HUDEP-2 (cell line): ENCODE measurements at regions not wholly inside any gene's neighbourhood (a gene's known extent, or its start where the extent isn't known, plus 50 kb on each side); places are given as distances from the start of the nearest gene placed in this dataset.
"Not testable (repeated sequence)": the region's sequence is repeated elsewhere in the genome, so short reads cannot be mapped to it uniquely, and the experiment has no call there.

Source experiments
- DNase-seq, 76 experiments: peaks; one replicate each; lab custom pipeline; 2025; ENCODE audit not compliant: unreplicated experiment in 76 of 76; lab: John Stamatoyannopoulos, UW

DNA sequence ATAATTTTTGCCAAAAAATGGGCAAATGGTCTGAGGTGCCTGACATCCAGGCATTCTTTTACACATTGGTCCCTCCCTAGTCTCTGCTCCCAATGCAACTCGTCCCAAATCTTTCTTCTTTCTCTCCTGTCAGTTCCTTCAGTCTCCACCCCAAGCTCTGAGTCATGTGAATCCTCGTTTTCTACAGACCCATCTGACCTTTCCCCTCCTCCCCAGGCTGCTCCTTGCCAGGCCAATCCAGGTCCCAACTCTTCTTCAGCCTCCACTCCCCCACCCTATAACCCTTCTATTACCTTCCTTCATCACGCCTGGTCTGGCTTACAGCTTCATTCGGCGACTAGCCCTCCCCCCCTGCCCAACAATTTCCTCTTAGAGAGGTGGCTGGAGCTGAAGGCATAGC, 55.3 kb downstream of the BBS10 start:
- DNase-seq = not testable (repeated sequence)

- not testable (repeated sequence) for DNase-seq
Observed at GRCh38 chr12:76292305-76292704, 55.9 kb downstream of the BBS10 start.

- no peak for DNase-seq
Observed at GRCh38 chr12:76290963-76291859, 57.0 kb downstream of the BBS10 start.

GRCh38 chr12:76288218-76288617, 60.0 kb downstream of the BBS10 start:
- no peak for DNase-seq

DNA sequence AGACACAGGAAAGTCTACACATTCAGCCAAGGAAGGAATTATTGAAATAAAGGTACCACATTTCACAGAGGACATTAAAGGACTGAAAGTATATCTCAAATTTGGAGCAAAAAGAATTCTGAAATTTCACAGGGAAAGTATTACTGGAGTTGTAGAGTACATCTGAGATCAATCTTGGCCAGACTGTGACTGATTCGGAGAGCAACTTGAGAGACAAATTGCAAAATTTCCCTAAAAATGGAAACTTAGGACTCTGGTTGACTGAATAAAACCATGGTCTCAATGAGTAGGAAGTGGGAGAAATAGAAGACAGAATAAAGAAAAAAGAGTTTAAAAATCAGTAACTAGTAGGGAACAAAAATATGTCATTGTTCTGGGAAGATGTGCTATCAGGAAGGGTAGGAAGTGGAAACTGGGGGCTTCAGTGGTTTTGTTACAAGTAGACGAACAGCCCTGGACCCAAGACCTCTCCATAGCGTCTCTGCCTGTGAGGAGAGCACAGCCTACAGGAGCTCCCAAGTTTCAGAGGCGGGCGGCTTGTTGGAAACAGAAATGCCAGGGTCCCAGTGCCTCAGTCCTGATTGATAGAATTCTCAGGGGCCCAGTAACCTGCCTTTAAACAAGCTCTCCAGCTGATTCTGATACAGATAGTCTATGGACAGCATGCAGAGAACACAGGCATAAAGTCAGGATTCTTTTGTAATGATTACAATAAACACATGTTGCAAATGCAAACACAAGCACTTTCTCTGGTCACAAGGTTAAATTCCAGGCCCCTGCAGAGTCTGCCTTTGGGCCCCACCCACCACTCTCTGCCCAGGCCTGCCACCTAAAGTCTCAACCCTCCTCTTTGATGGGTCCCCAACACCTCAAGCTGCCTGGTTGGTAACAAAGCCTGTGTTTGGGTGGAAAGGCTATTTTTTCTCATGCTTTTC, 63.1 kb downstream of the BBS10 start:
- no peak for DNase-seq

- DNase-seq = no peak
Observed at GRCh38 chr12:76282744-76283143, 65.5 kb downstream of the BBS10 start.

- no peak for DNase-seq
Observed at GRCh38 chr12:76277480-76277879, 70.7 kb downstream of the BBS10 start.

GRCh38 chr12:76276499-76277151, 71.6 kb downstream of the BBS10 start:
- DNase-seq = no peak

DNA sequence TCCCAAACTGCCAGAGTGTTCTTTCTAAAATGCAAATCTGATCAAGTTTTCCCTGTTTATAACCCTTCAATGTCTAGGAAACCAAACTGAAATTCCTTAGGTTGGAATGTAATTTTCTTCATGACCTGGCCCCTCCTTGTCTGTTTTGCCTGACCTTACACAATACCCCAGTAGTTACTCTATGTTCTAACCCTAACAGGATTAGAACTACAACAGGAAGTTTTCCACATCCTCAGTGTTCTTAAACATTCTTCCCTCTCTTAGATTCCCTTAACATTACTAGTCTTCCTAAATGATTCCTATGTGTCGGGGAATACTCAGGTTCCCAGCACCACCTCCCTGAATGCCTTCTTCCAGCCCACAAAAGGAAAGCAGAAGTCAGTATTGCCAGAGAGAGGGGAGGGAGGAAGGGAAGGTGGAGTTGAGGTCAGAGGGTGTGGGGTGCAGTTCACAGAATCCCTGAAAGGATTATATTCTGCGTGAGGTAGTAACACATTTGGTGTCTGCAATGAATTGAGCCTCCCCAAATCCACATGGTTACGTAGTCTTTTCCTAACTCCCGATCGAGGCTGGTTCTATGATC, 72.6 kb downstream of the BBS10 start:
- no peak for DNase-seq

DNA sequence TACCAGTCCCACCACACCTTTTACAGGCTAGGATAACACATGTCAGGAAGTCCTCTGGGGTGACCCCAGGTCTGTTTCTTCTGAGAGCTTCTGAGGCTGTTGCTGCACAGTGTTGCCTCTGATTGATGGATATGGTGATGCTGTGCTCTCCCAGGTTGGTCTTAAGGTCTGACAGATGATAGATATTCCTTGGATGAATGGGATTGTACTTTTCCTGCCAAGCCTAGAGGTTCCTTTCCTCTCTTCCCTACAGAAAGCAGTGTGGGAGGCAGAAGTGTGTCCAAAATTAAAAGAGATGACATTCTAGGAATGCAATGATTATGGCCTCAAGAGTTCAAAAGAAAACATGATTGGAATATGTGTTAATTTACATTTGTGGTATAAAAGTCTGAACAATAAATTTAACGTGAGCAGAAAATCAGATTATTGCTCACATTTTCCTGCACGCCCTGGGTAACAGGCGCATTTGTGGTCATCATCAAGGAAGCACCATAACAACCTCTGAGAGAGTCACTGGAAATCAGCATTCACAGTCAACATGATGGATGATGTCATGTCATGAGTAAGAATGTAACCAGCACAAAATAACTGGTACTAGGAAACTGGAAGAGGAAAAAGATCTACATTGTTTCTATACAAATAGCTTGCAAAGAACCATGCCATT, 73.7 kb downstream of the BBS10 start:
- no peak for DNase-seq

- no peak for DNase-seq
Observed at GRCh38 chr12:76272287-76272686, 75.9 kb downstream of the BBS10 start.

DNA sequence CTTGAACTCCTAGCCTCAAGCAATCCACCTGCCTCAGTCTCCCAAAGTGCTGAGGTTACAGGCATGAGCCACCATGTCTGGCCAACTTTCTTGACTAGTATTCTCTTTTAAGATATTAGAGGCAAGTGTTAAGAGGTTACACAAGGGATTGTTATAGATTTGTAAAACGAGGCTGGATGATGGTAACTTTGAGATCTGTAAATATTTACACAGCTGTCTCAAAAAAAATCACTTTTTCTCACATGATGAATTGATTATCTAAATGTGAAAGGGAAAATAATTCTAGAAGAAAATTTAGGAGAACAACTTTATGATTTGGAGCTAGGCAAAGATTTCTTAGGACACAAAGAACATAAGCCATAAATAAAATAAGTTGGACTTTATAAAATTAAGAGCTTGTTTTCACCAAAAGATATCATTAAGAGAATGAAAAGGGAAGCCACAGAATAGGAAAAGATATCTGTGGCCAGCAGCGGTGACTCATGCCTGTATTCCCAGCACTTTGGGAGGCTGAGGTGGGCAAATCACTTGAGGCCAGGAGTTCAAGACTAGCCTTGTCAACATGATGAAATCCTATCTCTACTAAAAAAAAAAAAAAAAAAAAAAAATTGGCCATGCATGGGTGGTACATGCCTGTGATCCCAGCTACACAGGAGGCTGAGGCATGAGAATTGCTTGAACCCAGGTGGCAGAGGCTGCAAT, 77.4 kb downstream of the BBS10 start:
- no peak for DNase-seq

- no peak for DNase-seq
Observed at GRCh38 chr12:76268267-76268666, 79.9 kb downstream of the BBS10 start.

GRCh38 chr12:76266797-76267196, 81.4 kb downstream of the BBS10 start:
- DNase-seq = no peak

DNA sequence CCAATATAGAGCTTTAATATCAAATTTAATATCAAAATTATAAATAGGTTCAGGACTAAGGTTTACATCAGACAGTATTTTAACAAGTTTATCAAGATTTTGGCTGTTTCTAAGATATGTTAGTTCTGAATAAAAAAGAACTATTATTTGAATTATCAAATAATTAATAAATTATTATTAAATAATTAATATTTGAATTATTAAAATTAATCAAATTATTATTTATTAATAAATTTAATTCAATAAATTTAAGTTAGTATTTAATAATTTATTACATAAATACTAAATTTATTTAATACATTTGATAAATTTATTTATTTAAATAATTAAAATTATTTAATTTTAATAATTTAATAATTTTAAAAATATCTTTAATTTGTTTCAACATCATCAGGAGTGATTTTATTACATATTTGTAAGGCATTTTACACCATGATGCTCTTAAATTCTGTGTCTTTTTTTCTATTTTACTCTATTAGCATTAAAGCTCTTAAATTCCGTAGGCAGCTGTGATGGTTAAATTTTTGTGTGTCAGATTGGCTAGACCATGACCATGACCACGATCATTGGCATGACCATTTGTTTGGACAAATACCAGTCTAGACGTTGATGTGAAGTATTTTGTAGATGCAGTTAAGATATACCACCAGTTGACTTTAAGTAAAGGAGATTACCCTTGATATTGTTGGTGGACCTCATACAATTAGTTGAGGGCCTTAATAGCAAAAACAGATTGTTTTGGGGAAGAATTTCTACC, 82.6 kb downstream of the BBS10 start:
- no peak for DNase-seq

DNA sequence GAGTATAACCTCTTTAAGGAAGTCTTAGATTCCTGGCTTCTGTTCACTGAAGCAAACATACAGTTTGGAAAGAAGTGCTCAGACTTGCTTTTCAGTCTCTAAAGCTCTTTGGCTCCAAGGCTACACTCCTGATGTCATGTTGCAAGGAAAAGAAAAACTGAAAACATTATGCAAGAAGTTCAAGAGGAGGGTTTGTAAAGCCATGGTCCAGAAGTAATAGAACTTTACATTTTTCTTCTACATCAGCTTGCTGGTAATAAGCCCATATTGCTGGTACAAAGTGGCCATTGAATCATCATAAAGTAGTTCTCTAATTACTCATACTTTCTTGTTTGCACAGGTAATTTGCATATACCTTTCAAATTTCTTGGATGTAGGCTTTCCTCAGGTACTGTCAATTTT, 83.6 kb downstream of the BBS10 start:
- DNase-seq = no peak

GRCh38 chr12:76263696-76264095, 84.5 kb downstream of the BBS10 start:
- DNase-seq = no peak

DNA sequence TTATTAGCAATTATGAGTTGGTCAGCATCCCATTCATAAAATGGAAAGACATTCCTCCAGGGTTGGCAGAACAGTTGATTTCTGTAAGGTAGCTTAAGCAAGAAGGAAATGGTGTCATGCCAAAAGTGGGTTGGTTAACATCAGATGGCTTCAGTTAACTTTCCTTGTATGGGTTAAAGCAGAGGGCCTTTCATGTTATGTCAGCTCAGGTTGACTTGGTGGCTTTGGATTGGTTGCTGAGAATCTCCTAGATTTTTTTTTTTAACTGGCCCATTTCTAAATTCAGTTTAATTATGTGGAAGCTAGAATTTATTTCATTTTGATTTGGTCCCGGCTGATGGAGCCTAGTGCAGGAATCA, 87.8 kb downstream of the BBS10 start:
- DNase-seq = no peak
